ENCODE measurements at regions not wholly inside any gene's neighbourhood (a gene's known extent, or its start where the extent isn't known, plus 50 kb on each side); places are given as distances from the start of the nearest gene placed in this dataset.

DNA sequence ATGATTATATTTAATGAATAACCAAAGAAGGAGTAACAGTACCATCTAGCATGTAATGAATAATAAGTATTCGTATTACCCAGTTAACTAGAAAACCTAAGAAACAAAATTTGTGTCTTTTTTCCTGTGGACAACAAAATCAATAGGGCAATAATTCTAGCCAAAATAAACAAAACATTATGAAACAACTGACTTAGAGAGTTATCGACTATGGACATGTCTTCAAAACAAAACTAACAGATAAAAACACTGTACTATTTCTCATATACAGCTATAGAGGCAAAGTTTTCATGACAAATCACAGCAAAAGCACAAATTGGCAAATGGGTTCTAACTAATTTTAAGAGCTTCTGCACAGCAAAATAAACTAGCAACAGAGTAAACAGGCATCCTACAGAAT lies 224.1 kb downstream of the ALX1 start:
- no peak for DNase-seq (ENCODE audit: low read depth in 3 of 3, low spot score in 2 of 3)

DNA sequence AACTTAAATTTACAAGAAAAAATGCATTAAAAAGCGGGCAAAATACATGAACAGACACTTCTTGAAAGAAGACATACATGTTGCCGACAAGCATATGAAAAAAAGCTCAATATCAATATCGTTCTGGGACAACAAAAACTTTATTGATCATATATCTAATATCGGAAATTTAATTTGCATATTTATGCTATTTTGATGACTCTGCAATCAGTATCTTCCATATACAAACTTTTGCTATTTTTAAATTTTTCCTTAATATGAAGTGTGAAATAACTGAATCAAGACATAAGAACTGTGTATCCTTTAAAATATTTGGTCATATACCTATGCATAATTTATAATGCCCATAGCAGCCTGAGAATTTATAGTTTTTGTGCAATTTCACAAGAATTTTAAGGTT lies 224.6 kb downstream of the ALX1 start:
- no peak for DNase-seq (ENCODE audit: low read depth in 3 of 3, low spot score in 2 of 3)

DNA sequence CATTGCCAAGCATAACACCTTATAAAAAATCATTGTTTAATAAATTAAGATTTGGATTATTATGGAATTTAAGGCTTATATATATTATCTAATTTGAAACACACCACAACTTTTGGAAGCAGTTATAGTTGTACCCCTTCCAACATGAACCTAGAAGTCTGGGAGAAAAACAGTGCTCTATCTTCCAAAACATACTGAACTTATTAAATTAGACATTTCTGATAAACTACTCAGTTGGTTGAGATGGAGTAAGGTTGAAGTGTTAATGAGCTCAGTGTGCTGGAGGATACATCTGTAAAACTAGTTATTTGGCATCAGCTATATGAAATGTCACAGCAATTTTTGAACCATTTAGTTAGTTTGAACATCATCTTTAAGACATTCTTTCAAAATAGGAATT lies 227.4 kb downstream of the ALX1 start:
- no peak for DNase-seq (ENCODE audit: low read depth in 3 of 3, low spot score in 2 of 3)

DNA sequence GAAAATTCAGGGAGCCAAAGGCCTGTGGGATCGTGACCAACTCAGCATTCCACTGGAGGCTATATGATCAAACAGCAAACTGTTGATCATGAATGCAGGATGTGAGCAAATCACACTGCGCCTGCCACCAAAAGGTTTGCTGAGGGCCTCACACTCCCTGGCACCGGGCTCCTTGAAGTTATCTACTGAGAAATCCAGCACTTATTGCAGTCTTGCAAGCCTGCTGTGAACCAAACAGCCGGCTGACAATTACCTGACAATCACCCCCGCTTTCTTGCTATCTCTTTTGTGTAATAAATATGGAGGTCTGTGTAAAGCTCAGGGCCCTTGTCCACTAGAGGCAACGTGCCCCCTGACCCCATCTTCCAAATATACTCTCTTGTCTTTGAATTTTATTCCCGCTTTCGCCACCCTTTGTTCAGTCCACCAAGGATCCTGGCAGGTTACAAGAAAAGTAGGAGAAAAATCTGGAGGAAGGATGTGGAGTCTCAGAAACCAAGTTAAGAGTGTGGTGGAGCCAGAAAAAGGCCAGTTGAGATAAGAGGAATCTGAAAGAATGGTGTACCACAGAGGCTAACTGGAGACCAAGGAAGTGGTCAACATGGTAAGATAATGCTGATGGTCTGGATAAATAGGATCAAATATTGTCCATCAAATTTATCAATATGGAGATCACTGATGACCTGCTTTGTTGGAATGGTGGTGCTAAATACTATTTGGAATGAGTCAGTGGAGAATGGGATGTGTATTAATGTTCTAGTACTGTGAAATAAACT lies 229.2 kb downstream of the ALX1 start:
- no peak for DNase-seq (ENCODE audit: low read depth in 3 of 3, low spot score in 2 of 3)

DNA sequence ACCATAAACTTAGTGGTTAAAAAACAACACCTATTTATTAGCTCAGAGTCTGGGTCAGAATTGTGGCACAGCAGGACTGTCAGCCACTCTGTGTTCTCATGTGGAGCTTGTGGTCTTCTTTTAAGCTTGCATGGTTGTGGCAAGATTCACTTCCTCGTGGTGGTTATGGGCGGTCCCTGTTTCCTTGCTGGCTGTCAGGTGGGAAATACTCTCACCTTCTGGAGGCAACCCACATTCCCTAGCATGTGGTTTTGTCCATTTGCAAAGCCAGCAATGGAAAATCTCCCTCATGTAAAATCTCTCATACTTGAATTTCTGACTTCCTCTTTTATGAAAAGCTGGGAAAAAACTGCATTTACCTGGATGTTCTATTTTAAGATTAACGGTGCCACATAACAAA lies 229.8 kb downstream of the ALX1 start:
- no peak for DNase-seq (ENCODE audit: low read depth in 3 of 3, low spot score in 2 of 3)

DNA sequence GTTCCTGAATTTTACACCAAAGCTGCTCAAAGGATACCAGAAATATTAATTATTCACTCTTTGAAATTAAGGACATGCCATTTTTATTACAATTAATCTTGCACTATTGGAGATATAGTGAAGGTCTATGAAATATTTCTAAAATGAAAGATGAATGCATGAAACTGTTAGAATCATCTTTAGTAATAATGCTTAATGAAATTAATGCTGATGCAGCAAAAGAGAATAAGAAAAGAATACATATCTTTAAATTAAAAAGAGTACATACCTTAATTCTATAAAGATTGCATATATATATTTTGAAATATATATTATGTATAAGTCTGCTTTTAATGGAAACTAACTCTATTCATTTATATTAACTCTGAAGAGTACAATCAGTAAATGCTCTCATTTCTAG lies 236.0 kb downstream of the ALX1 start:
- no peak for DNase-seq (ENCODE audit: low read depth in 3 of 3, low spot score in 2 of 3)

- DNase-seq (ENCODE audit: low read depth in 3 of 3, low spot score in 2 of 3), result no peak
Measured at GRCh38 chr12:85516667-85517325, 236.8 kb downstream of the ALX1 start.

DNA sequence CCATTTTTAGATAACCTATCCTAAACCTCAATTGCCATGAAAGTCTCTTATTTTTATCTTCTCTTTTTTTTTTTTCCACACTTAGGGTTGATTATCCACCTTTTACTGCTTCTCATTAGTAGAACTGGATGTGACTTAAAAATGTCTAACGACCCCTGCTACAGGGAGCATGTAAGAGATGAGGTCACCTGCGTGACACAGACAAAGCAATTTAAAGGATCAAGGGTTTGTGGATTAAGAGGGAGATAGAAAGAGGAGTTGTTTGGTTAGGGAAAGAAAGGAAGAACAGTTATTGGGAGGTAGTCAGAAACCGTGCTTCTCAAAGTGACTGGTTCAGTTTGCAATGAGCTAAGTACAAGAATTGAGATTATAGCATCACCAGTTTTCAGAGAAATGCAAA lies 239.1 kb downstream of the ALX1 start:
- DNase-seq (ENCODE audit: low read depth in 3 of 3, low spot score in 2 of 3), result no peak

- no peak for DNase-seq (ENCODE audit: low read depth in 3 of 3, low spot score in 2 of 3)
Measured at GRCh38 chr12:85523197-85523596, 243.2 kb downstream of the ALX1 start.

DNA sequence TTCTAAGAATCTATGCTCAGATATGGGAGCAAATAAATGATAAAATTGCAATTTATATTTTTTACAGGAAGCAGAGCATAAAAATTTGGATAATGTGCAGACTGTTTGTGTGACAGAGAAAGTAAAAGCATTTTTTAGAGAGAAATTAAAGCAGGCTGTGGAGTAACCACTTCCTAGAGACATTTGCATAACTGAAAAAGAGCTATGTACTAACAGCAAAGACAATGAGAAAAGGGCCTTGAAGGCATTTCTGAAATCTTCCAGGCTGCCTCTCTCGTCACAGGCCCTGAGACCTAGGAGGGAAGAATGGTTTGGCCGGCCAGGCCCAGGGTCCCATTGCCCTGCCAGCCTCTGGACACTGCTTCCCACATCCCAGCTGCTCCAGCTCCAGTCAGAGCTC lies 247.2 kb downstream of the ALX1 start:
- no peak for DNase-seq (ENCODE audit: low read depth in 3 of 3, low spot score in 2 of 3)

DNA sequence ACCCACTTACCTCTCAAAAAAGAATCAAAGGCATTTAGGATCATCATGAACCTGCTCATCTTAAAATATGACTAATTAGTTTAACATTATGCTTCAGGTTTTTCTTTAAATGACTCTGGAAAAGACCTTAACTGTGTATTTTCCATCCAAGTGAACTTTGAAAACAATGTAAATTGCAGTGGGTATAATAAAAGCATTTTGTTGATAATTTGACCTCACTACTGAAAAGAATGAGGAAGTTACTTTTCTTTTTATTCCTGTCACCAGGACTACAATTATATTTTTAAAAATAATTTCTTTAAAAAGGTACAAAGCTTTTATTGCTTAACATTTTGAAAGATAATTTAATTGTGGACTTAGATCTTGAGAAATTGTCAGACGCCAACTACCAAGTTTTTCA lies 249.9 kb downstream of the ALX1 start:
- DNase-seq (ENCODE audit: low read depth in 3 of 3, low spot score in 2 of 3), result no peak

DNA sequence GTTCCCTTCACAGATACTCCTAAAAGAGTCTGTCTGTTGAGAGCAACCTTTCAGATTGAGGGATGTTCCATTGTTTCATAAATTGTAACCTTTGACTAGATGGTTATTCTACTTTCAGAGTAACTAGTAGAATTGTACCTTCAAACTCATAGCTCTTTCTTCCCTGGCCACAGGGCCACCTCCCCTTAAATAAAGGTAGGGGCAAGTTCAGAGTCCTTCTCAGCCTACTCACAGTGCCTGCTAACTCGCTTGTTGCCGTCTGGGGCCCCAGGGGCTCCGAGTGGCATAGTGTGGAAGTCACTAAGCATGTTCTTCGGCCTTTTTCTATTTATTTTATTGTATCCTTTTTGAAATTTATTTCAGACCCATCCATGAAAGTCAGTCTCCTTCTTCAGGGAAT lies 250.4 kb downstream of the ALX1 start:
- DNase-seq (ENCODE audit: low read depth in 3 of 3, low spot score in 2 of 3), result no peak

- DNase-seq (ENCODE audit: low read depth in 3 of 3, low spot score in 2 of 3), result no peak
Measured at GRCh38 chr12:85531341-85531740, 251.3 kb downstream of the ALX1 start.

DNA sequence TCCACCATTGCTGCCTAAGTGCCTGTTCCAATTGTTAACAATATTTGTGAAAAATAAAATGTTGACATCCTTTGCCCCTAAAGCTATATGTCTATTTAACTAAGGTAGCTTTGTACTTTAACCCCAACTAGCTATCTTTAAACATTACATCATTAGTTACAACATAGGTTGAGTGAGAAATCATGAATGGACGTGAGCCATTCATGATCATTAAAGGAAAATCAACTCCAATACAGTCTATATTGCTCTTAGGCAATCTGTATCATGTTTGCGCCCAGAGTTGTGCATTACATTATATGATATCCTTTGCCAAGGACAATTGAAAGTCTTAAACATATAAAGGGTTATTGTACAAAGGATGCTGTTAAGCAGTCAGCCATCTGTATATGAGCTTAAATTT lies 269.6 kb downstream of the ALX1 start:
- no peak for DNase-seq (ENCODE audit: low read depth in 3 of 3, low spot score in 2 of 3)

GRCh38 chr12:85550924-85551323 lies 270.9 kb downstream of the ALX1 start:
- DNase-seq (ENCODE audit: low read depth in 3 of 3, low spot score in 2 of 3), result no peak

GRCh38 chr12:85552461-85552860 lies 272.4 kb downstream of the ALX1 start:
- DNase-seq (ENCODE audit: low read depth in 3 of 3, low spot score in 2 of 3), result no peak

DNA sequence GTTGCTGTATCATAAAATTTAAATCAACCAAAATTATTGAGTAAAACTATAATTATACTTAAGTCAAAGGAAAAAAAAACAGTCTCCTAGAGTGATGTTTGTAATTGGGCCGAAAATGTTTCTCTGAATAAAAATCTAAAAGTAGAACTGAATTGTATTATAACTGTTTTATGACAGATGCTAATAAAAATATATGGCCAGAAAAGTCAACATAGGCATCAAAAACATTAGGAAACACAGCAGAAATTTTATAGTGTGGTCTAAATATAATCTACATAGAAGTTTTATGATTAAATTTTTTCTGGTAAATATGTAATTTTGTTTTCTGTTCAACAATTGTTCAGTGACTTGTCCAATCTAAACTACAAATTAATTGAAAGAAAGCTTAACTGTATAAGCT lies 277.8 kb downstream of the ALX1 start:
- DNase-seq (ENCODE audit: low read depth in 3 of 3, low spot score in 2 of 3), result no peak

- DNase-seq (ENCODE audit: low read depth in 3 of 3, low spot score in 2 of 3), result no peak
Measured at GRCh38 chr12:85558684-85559083, 277.5 kb downstream of the RASSF9 start.

DNA sequence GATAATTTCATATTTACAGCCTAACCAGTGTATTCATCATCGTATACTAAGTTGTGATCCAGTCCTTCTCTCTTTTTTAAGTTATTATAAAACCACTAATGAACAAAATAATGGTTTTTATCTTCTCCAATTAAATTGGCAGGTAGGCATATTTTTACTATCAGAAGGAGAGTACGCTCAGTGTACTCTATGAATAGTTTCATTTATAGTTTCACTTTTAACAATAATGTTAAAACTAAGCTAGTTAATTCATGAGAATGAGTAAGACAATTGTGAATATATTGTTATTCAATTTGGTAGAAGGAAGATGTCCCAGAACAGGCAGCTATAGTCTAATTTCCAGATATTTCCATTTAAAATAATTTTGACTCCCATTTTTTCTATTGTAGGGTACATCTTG lies 277.1 kb downstream of the RASSF9 start:
- DNase-seq (ENCODE audit: low read depth in 3 of 3, low spot score in 2 of 3), result no peak

- no peak for DNase-seq (ENCODE audit: low read depth in 3 of 3, low spot score in 2 of 3)
Measured at GRCh38 chr12:85559536-85559935, 276.7 kb downstream of the RASSF9 start.

- no peak for DNase-seq (ENCODE audit: low read depth in 3 of 3, low spot score in 2 of 3)
Measured at GRCh38 chr12:85562765-85563164, 273.4 kb downstream of the RASSF9 start.

- DNase-seq (ENCODE audit: low read depth in 3 of 3, low spot score in 2 of 3), result no peak
Measured at GRCh38 chr12:85564786-85565185, 271.4 kb downstream of the RASSF9 start.
